HCT116 (cell line): ENCODE measurements at regions not wholly inside any gene's neighbourhood (a gene's known extent, or its start where the extent isn't known, plus 50 kb on each side); places are given as distances from the start of the nearest gene placed in this dataset.

Experiments used
- ATAC-seq: fragments of 200-7000 bp; cut with Tn5 transposase; 2 replicates; pipeline ENCODE4 v1.9.1; 2020; ENCODE audit warnings: mild to moderate bottlenecking, moderate library complexity
- BruUV-seq: library from RNA; stranded (reverse); fragments of 400-500 nt; replicated peaks from 2 replicates; lab custom pipeline; 2021; lab: Mats Ljungman, UMichigan
- CTCF ChIA-PET: fragments of 300-600 bp; sonication (Branson Sonifier 250); formaldehyde crosslinking; loops from one replicate; lab custom pipeline; 2021; ENCODE audit warnings: antibody characterized with exemption; lab: Charles Lee
- POLR2A ChIA-PET: fragments of 300-600, 350-600 bp; sonication (Branson Sonifier 250); formaldehyde crosslinking; loops from one replicate; lab custom pipeline; 2021; ENCODE audit warnings: antibody characterized with exemption; lab: Charles Lee
- RAD21 ChIA-PET, 2 experiments: fragments of 300-600 bp; sonication (Branson Sonifier 250); formaldehyde crosslinking; loops; one replicate each; lab custom pipeline; 2023; ENCODE audit warnings: low total read pairs in 2 of 2; ENCODE audit not compliant: uncharacterized antibody in 2 of 2, unreplicated experiment in 2 of 2, low non-redundant PET in 1 of 2; lab: Charles Lee
- DNase-seq: peaks from one replicate; pipeline ENCODE4 v3.0.0-alpha.2; 2010; ENCODE audit warnings: low read depth, low spot score
- H2AFZ ChIP-seq: fragments of 200-600 bp; shearing (Covaris generic), sonication (generic); 2 replicates; pipeline ENCODE4 v1.6.1; 2017; ENCODE audit warnings: low read depth, mixed run types, mixed read lengths, antibody characterized with exemption, low read length; ENCODE audit not compliant: poor library complexity, severe bottlenecking
- H3K27ac ChIP-seq: 2 replicates; pipeline ENCODE4 v1.5.1; 2012; ENCODE audit warnings: low read depth, low read length
- H3K27me3 ChIP-seq: fragments of 200-600 bp; sonication (generic); 2 replicates; pipeline ENCODE4 v1.6.1; 2016; ENCODE audit warnings: mixed run types, low read length, mixed read lengths; ENCODE audit not compliant: insufficient read depth
- H3K36me3 ChIP-seq, 2 experiments: fragments of 200-500 bp in 1 of 2; fragments of 200-600 bp in 1 of 2; sonication (Bioruptor generic) in 1 of 2; sonication (generic) in 1 of 2; 2 replicates each; pipeline versions ENCODE4 v1.5.1 to v1.6.1; 2014 to 2016; ENCODE audit warnings: low read length in 2 of 2, inconsistent platforms in 1 of 2, mixed read lengths in 1 of 2, mixed run types in 1 of 2; ENCODE audit not compliant: insufficient read depth in 2 of 2, control insufficient read depth in 1 of 2
- H3K4me1 ChIP-seq, 2 experiments: fragments of 200-600 bp in 1 of 2; sonication (generic) in 1 of 2; 2 replicates each; pipeline versions ENCODE4 v1.5.1 to v1.6.1; 2012 to 2017; ENCODE audit warnings: low read length in 2 of 2, inconsistent platforms in 1 of 2, mild to moderate bottlenecking in 1 of 2, mixed read lengths in 1 of 2, mixed run types in 1 of 2, moderate library complexity in 1 of 2; ENCODE audit not compliant: insufficient read depth in 2 of 2, control insufficient read depth in 1 of 2
- H3K4me2 ChIP-seq: fragments of 200-600 bp; sonication (generic); 2 replicates; pipeline ENCODE4 v1.6.1; 2017; ENCODE audit warnings: mixed run types, low read length, mixed read lengths
- H3K4me3 ChIP-seq, 2 experiments: fragments of 200-600 bp in 1 of 2; sonication (generic) in 1 of 2; replicated peaks in 1 of 2; 2 replicates each; pipeline ENCODE4 v1.5.1; 2011 to 2016; ENCODE audit warnings: low read length in 2 of 2, control low read depth in 1 of 2, low read depth in 1 of 2, mild to moderate bottlenecking in 1 of 2, mixed read lengths in 1 of 2, mixed run types in 1 of 2
- H3K79me2 ChIP-seq: fragments of 200-600 bp; sonication (generic); 2 replicates; pipeline ENCODE4 v1.6.1; 2017; ENCODE audit warnings: mild to moderate bottlenecking, mixed run types, low read length, moderate library complexity, mixed read lengths; ENCODE audit not compliant: insufficient read depth
- H3K9ac ChIP-seq: fragments of 200-600 bp; sonication (generic); 2 replicates; pipeline ENCODE4 v1.6.1; 2016; ENCODE audit warnings: low read length, mixed read lengths
- H3K9me2 ChIP-seq: fragments of 200-600 bp; sonication (generic), shearing (Covaris generic); 2 replicates; pipeline ENCODE4 v1.6.1; 2017; ENCODE audit warnings: mixed run types, mild to moderate bottlenecking, moderate library complexity; ENCODE audit not compliant: insufficient read depth
- H3K9me3 ChIP-seq, 2 experiments: fragments of 200-500 bp in 1 of 2; fragments of 200-600 bp in 1 of 2; sonication (Bioruptor generic) in 1 of 2; sonication (generic) in 1 of 2; 2 replicates each; pipeline ENCODE4 v1.6.1; 2014 to 2017; ENCODE audit warnings: low read length in 2 of 2, mixed read lengths in 2 of 2, inconsistent platforms in 1 of 2, low read depth in 1 of 2, mild to moderate bottlenecking in 1 of 2, mixed run types in 1 of 2, moderate library complexity in 1 of 2; ENCODE audit not compliant: control insufficient read depth in 1 of 2, insufficient read depth in 1 of 2
- H4K20me1 ChIP-seq: fragments of 200-600 bp; sonication (generic), shearing (Covaris generic); 2 replicates; pipeline ENCODE4 v1.6.1; 2017; ENCODE audit warnings: mixed run types, mild to moderate bottlenecking, moderate library complexity; ENCODE audit not compliant: insufficient read depth
- CEBPB ChIP-seq: IDR thresholded peaks from 2 replicates; pipeline ENCODE4 v1.6.1; 2012; ENCODE audit warnings: low read depth
- CTCF ChIP-seq, 3 experiments: fragments of 200-600 bp in 1 of 3; sonication (generic) in 1 of 3; IDR thresholded peaks in 2 of 3; conservative IDR thresholded peaks in 1 of 3; 2 replicates each; pipeline ENCODE4 v1.5.1; 2012 to 2017; ENCODE audit warnings: low read depth in 2 of 3, low read length in 2 of 3, antibody characterized with exemption in 1 of 3, borderline replicate concordance in 1 of 3, control low read depth in 1 of 3, mild to moderate bottlenecking in 1 of 3, mixed read lengths in 1 of 3, mixed run types in 1 of 3, moderate library complexity in 1 of 3; ENCODE audit not compliant: insufficient read depth in 1 of 3
- EGR1 ChIP-seq: IDR thresholded peaks from 2 replicates; pipeline ENCODE4 v1.6.1; 2012; ENCODE audit warnings: low read depth
- ELF1 ChIP-seq: IDR thresholded peaks from 2 replicates; pipeline ENCODE4 v1.6.1; 2012; ENCODE audit warnings: low read depth, borderline replicate concordance
- EZH2 ChIP-seq: fragments of 200-600 bp; sonication (generic); IDR thresholded peaks from 2 replicates; pipeline ENCODE4 v1.6.1; 2017; ENCODE audit warnings: antibody characterized with exemption, mixed run types
- FOSL1 ChIP-seq: IDR thresholded peaks from 2 replicates; pipeline ENCODE4 v1.6.1; 2012; ENCODE audit warnings: low read depth
- JUND ChIP-seq: IDR thresholded peaks from 2 replicates; pipeline ENCODE4 v1.6.1; 2012
- MAX ChIP-seq: IDR thresholded peaks from 2 replicates; pipeline ENCODE4 v1.6.1; 2012
- POLR2A ChIP-seq: IDR thresholded peaks from 2 replicates; pipeline ENCODE4 v1.7.0; 2011; ENCODE audit warnings: borderline replicate concordance; ENCODE audit not compliant: insufficient read depth, insufficient read length; ENCODE audit errors: extremely low read depth
- REST ChIP-seq: IDR thresholded peaks from 2 replicates; pipeline ENCODE4 v1.6.1; 2012; ENCODE audit warnings: low read depth
- SIN3A ChIP-seq: IDR thresholded peaks from 2 replicates; pipeline ENCODE4 v1.6.1; 2012; ENCODE audit warnings: low read depth
- SP1 ChIP-seq: IDR thresholded peaks from 2 replicates; pipeline ENCODE4 v1.6.1; 2012; ENCODE audit warnings: low read depth
- SRF ChIP-seq: IDR thresholded peaks from 2 replicates; pipeline ENCODE4 v1.6.1; 2012; ENCODE audit warnings: low read depth
- TCF7L2 ChIP-seq: IDR thresholded peaks from 2 replicates; pipeline ENCODE4 v1.7.0; 2011; ENCODE audit warnings: borderline replicate concordance, inconsistent platforms; ENCODE audit not compliant: insufficient read depth, insufficient read length; ENCODE audit errors: extremely low read depth
- YY1 ChIP-seq: IDR thresholded peaks from 2 replicates; pipeline ENCODE4 v1.6.1; 2011; ENCODE audit warnings: low read length, low read depth, moderate library complexity, mild to moderate bottlenecking; ENCODE audit not compliant: insufficient replicate concordance; ENCODE audit errors: extremely low read depth
- ZBTB33 ChIP-seq: IDR thresholded peaks from 2 replicates; pipeline ENCODE4 v1.6.1; 2011; ENCODE audit warnings: mild to moderate bottlenecking, low read length, moderate library complexity; ENCODE audit not compliant: insufficient replicate concordance; ENCODE audit errors: extremely low read depth
- ZFX ChIP-seq: fragments of 450-650 bp; IDR thresholded peaks from 2 replicates; pipeline ENCODE4 v1.6.1; 2017
- ZNF274 ChIP-seq: fragments of 200-500 bp; sonication (Bioruptor generic); IDR thresholded peaks from 2 replicates; pipeline ENCODE4 v1.6.1; 2014; ENCODE audit warnings: mild to moderate bottlenecking, low read depth, low read length, inconsistent platforms
- intact Hi-C: fragments of 100-400 bp; cut with micrococcal nuclease; formaldehyde crosslinking; loops from 2 replicates; pipeline ENCODE4 v1.10.0; 2022
- TF ChIP-seq, protein P1 (sequence below): IDR thresholded peaks from 2 replicates; pipeline ENCODE4 v1.6.1; 2012

DNA sequence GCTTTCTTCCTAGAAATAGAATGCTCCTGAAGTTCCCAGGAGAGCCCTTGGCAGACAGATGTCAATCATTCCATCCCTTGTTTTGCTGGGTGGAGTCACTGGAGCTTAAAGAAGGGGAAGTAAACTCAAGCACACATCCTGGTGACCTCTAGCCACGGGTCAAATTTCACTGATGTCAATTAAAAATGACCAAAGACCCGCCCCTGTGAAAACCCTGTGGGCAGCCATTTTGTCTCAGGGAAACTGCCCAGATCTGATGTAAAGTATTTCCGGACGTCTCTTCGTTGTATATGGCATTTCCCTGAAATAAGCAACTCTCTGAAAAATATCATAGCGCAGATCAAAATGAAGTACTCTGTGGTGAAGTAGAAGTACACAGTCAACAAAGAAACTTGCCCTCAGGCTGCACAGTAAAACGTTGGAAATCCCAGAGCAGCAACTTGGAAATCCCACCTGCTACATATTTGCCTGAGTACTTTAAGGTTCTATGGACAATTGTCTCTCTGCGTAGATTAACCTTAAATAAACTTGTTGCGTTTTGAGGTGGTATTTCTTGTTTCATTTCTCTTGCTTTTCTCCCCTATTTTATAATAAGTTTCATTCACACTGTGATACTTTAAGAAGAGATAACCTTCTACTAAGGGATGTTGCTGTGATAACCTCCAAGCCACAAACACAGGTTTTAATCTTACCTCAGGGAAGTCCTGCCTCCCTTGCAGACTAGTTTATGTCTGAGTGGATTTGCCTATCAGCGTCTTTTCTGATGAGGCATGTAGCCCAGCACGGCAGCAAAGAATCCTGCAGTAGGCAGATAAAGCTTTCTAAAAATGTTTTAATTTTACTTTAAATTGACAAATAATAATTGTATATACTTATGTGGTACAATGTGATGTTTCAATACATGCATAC, 60.9 kb upstream of the PIP5K1B start:
- ATAC-seq (no peak), DNase-seq (no peak)
- Histone ChIP-seq H3K4me2 (no peak overlapping the region), H3K27me3 (peaks cover 6% of the 10 kb centered on the region; the same call in 1 of the 2 replicates), H3K4me1 (no peaks in the 10 kb centered on the region), H3K36me3 (no peaks in the 10 kb centered on the region), H3K9me3 (no peaks in the 10 kb centered on the region), H3K4me3 (no peak overlapping the region), H3K79me2 (no peaks in the 10 kb centered on the region), H3K9ac (no peak overlapping the region), H2AFZ (no peak overlapping the region), H4K20me1 (no peaks in the 10 kb centered on the region), H3K27ac (no peak overlapping the region)
- intact Hi-C loops: no loop called here
- ChIA-PET POLR2A (no interaction called here), RAD21 (no interaction called here), CTCF (no interaction called here)
- TF ChIP-seq ZNF274: no peak
- TF ChIP-seq, protein P1, sequence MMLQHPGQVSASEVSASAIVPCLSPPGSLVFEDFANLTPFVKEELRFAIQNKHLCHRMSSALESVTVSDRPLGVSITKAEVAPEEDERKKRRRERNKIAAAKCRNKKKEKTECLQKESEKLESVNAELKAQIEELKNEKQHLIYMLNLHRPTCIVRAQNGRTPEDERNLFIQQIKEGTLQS: no peak
- TF ChIP-seq ZFX: no peak
- TF ChIP-seq MAX: no peak
- TF ChIP-seq EGR1: no peak
- no peak for TF ChIP-seq JUND
- no peak for TF ChIP-seq REST
- no peak for TF ChIP-seq ZBTB33
- TF ChIP-seq FOSL1: no peak
- no peak for TF ChIP-seq SP1
- no peak for TF ChIP-seq CEBPB
- no peak for TF ChIP-seq TCF7L2
- TF ChIP-seq EZH2: no peak
- TF ChIP-seq CTCF (IDR thresholded peaks at IDR 0.05 in 2 of 3, conservative IDR thresholded peaks at IDR 0.05 in 1 of 3; ENCODE audit: borderline replicate concordance in 1 of 3, insufficient read depth in 1 of 3, low read depth in 2 of 3, low read length in 2 of 3): no peak
- TF ChIP-seq YY1: no peak
- TF ChIP-seq ELF1: no peak
- no peak for TF ChIP-seq SRF
- no peak for TF ChIP-seq SIN3A
- no peak for TF ChIP-seq POLR2A
- TF ChIP-seq, all 23 proteins: peak for 0
- no peaks in the 10 kb centered on the region for H3K9me2 ChIP-seq
- BruUV-seq: no TSS peak
